C1 segment of cervical spinal cord (tissue), 14 donors: ENCODE measurements at regions not wholly inside any gene's neighbourhood (a gene's known extent, or its start where the extent isn't known, plus 50 kb on each side); places are given as distances from the start of the nearest gene placed in this dataset.

ENCODE experiments used
- DNase-seq, 14 donors: peaks; one replicate each; lab custom pipeline; 2025; lab: John Stamatoyannopoulos, UW

DNA sequence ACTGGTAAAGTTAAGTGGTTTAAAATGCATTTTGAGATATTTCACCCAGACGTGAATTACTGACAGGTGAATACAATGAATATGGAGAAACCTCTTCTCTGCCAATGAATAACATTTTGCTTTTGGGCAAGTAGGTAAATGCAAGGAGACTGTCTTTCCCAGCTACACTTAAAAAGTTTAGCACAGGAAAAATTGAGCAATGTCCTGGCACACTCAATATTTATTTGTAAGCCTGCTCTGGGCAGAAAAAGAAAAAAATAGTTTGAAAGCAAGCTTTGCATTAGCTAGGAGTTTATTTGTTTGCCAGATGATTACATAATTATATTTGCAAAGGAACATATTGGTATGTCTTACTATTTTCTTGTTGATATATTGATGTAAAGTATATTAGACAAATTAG is 624.2 kb downstream of the ACTR3B start:
- no peak for DNase-seq

DNA sequence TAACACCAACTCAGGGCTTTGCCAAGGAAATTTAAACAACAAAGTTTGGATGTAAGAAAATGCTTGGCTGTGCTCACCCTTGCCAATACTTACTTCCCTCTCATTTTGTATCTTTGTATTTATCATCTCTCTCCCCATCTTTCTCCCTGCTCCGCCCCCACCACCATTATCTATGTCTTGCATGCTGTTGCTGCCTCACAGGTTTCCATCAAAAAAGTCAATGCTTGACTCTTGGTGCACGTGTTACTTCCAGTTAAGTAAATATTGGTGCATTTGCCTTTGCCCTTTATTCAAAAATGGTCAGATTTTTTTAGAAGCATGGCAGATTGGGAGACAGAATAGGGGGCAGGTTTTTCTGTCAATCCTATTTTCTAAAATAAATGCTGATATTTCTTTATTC is 626.0 kb downstream of the ACTR3B start:
- no peak for DNase-seq

- DNase-seq: no peak
Measured at GRCh38 chr7:153386556-153386955, 627.0 kb downstream of the ACTR3B start.

- DNase-seq: no peak
Measured at GRCh38 chr7:153388611-153389010, 629.1 kb downstream of the ACTR3B start.

DNA sequence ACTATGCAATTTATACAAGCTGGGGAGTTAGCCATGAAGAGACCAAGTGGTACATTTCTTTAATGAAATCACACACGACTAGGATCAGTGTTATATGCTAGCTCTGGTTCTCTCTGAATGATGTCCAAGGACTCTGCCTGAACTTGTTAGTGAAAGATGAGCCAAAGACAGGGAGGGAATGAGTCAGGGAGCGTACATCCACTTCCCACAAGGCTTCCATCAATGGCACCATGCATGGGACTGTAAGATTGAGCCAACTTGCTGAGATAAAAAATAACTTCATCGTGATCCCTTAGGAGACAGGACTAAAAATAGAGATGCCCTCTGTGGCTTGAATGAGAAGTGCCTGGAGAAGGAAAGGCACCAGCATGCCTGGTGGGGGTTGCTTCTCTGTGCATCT is 629.7 kb downstream of the ACTR3B start:
- DNase-seq: no peak

DNA sequence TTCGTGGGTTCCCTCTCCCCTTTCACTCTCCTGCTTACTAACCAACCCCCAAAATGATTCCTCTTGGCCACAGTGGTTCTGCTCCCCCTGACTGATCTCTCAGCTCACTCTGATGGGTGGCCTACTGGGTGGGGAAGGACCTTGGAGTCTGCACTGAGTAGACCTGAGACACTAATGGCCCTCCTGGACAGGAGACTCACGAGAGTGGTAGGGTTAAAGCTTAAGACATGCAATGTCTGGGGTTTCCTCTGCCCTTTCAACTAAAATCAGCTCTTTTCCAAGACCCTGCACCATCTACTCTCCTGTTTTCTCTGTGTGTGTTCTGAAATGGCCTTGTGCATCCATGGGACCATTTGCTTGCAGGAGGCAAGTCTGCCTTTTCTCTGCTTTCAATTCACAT is 631.4 kb downstream of the ACTR3B start:
- no peak for DNase-seq

- no peak for DNase-seq
Measured at GRCh38 chr7:153392726-153393125, 633.2 kb downstream of the ACTR3B start.

GRCh38 chr7:153393666-153394065 is 634.1 kb downstream of the ACTR3B start:
- DNase-seq: no peak

GRCh38 chr7:153396475-153396874 is 636.9 kb downstream of the ACTR3B start:
- no peak for DNase-seq

DNA sequence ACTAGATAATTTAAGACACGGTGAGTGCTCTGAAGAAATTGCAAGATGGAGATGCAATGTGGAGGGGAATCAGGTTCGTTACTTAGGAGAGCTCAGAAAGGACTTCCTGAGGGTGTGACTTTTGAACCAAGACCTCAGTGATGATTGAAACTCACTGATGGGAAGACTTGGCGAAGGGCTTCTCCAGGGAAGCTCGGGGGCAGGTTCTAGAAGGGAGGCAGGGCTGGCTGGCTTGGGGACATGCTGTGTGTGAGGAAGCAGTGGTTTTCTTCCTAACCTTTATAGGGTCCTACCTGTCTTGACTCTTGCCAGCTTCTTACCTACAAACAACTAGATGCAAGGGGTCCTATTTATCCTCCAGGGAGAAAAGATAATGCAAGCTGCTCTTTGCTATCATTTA is 637.9 kb downstream of the ACTR3B start:
- no peak for DNase-seq

GRCh38 chr7:153397906-153398305 is 638.4 kb downstream of the ACTR3B start:
- no peak for DNase-seq

DNA sequence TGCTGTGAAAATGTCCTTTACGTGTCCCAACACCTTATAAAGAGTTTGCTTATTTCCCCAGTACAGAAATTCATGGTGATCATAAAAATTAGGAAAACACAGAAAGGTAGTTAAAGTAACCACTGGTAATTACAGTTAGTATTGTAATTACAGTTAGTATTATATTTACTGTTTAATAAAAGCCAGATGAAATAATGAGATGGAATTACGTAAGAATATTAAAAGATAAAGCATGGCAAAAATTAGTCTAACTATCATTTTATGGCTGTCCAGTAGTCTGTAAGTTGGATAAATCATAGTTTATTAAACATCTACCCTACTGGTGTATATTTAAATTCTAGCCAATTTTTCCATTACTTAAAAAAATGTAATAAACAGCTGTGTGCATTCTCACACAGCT is 638.8 kb downstream of the ACTR3B start:
- DNase-seq: no peak

DNA sequence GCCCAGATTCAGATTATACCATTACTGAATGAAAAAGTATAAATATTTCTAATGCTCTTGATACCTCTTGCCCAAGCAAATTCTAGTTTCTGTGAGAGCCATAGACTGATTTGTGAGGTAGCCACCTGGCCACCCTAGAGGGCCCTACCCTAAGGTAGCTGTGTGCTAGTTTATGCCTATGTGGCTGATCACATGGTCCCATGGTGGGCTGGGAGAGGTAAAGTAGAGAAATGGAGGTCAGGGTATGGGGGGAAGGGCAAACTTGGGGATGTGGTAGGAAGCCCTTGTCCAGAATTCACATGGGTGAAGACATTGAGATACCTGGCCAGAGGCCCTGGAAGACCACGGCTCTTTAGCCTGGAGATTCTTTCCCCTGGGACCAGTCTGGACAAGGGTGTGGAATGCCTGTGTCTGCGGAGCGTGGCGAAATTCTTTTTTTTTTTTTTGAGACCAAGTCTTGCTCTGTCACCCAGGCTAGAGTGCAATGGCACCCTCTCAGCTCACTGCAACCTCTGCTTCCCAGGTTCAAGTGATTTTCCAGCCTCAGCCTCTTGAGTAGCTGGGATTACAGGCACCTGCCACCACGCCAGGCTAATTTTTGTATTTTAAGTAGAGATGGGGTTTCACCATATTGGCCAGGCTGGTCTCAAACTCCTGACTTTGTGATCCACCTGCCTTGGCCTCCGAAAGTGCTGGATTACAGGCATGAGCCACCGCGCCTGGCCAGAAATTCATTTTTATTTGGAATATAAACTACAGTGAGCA is 639.4 kb downstream of the ACTR3B start:
- DNase-seq: no peak

DNA sequence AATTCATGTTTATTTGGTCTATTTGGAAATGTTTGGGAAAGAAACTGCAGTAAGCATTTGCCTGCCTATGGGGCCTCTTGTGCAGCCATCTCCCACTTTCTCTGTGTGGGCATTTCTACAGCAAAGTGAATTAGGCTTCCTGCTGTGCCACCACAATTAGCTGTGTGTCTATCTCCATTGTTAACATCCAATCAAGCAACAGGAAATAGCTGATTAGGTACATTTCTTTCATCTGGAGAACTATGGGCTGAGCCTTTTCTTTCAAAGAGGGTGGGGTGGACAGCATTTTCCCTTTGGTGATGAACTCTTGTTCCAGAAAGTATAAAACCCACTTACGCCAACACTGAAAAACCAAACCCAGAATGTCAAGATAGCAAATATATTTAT is 640.0 kb downstream of the ACTR3B start:
- no peak for DNase-seq

DNA sequence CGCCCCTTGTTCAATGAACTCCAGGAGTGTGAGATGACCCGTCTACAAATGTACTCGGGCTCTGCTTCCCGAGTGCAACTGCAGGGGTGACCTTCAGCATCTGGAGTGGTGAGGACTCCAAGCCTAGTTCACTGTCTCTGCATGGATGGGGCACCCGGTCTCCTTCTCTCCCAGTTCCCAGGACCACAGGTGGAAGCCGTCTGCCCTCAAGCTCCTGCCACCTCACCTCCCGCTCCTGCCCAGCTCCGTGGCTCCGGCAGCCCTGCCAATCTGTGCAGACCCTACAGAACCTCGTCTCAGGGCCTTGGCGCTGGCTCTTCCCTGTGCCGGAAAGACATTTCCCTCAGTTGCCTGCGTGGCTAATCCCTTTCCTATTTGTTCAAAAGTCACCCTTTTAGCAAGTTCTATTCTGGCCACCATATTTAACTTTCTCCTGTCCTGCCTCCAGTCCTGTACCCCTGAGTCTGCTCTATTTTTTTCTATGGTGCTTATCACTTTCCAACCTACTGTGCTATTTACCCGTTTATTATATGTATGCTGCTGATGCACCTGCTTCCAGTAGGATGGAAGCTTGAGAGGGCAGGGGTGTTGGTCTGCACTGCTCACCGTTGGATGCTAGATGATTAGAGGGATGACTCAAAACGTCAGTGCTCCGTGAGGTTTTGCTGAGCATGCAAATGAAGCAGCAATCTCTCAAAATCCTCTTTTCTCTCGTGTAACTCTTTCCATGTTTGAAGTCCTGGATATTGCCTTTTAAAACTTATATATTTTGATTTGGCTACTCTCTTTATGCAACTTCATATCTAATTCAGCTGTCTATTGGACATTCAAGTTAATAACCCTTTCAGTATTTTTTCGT is 641.4 kb downstream of the ACTR3B start:
- no peak for DNase-seq

DNA sequence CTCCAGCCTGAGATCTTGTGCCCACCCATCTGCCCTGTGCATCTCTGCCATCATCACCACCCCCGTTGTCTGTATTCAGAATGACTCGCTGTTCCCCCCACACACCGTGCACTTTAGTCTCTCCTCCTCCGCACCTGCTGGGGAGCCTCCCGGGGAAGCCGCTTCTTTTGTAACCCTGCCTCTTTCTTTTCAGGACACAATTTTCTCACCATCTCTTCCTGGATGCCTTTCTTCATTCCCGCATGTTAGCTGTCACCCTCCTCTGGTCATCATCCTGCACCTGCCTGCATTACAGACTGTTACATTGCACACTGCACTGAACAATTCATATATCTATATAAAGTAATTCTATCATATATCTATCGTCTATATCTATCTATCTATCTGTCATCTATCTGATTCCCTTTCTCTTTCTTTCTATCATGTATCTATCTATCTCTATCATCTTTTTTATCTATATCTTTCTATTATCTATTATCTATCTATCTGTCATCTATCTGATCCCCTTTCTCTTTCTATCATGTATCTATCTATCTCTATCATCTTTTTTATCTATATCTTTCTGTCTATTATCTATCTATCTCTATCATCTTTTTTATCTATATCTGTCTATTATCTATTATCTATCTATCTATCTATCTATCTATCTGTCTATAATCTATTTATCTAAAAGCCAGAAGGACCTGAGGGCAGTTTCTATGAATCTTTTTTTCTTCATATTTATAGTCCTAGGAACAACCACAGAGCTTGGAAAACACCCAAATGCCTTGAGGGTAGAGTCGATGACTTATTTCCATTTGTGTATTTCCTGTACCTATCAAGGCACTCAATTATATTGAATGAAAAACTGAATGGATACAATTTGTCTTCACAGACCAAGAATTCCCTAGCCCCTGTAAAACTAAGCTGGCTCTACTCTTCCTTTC is 642.5 kb downstream of the ACTR3B start:
- DNase-seq: no peak

DNA sequence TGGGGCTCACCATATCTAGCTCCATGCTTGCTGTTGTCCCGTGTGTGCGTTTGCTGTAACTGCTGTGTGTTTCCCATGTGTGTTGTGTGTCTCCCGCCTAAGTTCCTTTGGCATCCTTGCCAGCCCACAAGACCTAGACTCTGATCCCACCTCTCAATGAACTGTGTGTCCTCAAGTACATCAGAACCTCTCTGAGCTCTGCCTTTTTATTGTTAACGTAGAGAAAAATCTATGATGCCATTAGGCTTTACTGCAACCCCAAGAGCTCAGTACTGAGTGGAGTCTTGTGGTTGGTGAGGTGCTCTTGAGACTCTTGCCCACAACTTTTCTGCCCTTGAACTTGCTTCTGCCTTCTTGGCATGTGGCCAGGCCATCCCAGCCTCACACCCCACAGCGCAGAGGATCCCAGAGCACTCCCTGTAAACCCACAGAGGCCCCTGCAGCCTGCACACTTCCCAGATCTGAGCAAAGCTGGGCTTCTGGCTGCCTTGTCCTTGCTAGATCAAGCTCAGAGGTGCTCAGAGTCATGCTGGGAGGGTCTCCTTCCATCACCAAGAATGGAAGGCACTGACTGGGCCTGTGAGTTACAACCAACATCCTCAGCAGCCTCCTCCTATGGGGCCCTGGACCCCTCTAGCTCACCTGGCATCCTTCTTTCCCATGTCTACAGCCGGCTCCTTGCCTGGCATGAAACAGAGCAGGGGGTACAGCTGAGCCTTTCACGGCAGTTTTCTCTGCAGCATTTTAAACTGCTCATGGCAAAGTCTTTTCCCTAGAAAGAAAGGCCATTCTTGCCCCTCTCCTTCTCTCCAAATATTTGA is 643.4 kb downstream of the ACTR3B start:
- no peak for DNase-seq

GRCh38 chr7:153404124-153404523 is 644.6 kb downstream of the ACTR3B start:
- DNase-seq: no peak

DNA sequence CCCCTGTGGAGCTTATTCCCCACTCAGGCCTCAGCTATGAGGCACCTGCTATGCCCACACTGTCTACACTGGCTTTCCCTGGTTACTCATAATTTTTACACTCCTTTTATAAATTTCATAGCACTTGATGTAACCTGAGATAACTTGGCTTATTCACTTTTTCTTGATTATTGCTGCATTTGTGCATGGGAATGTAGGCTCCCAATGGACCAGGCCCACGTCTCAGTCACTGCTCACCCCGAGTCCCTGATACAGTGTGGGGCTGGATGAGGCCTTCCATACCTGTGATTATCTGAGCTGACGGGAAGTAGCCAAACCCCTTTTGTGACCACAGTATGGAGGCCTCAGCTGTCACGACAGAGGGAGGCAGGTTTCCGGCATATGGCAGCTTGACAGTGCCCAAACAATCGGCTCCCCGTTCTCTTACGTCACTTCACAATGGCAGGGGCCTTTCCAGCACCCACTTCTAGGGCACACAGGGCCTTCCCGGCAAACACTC is 645.3 kb downstream of the ACTR3B start:
- no peak for DNase-seq

DNA sequence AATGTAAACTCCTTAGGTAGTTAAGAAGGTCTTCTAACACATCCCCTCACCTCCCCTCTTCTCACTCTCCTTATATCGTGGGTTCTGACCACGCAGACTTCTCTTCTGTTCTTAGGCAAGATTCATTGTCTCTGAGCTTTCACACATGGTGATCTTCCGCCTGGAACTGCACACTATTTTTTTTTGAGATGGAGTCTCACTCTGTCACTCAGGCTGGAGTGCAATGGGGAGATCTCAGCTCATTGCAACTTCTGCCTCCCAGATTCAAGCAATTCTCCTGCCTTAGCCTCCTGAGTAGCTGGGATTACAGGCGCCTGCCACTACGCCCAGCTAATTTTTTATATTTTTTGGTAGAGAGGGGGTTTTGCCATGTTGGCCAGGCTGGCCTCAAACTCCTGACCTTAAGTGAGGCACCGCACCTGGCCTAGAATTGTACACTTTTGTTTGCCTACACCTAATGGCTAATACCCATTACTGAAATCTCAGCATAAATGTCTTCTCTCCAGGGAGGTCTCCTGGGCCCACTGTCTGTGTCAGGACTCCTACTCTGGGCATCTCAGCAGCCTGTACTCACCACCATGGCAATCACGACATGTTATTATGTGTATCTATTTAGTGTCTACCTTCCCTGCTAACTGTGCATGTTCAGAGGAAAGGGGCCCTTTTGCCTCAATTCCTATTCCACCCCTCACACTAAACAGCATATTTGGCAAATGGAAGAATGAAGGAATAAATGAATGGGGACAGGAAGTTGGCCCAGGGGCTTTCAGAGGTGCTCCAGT is 646.3 kb upstream of the DPP6 start:
- no peak for DNase-seq
